ENCODE measurements at regions not wholly inside any gene's neighbourhood (a gene's known extent, or its start where the extent isn't known, plus 50 kb on each side); places are given as distances from the start of the nearest gene placed in this dataset.

- Mint-ChIP-seq H3K9me3 (no peaks in the 10 kb centered on the region), H3K27me3 (peaks cover 35% of the 10 kb centered on the region), H3K4me3 (no peak overlapping the region), H3K27ac (no peak overlapping the region), H3K4me1 (ENCODE audit: low read depth) (peaks cover 12% of the 10 kb centered on the region), H3K36me3 (ENCODE audit: low read depth) (no peaks in the 10 kb centered on the region)
Observed at GRCh38 chr22:22090650-22091399, 108.2 kb upstream of the TOP3B start.

- H3K27ac Mint-ChIP-seq: no peak overlapping the region
- no peaks in the 10 kb centered on the region for H3K36me3 Mint-ChIP-seq (ENCODE audit: low read depth)
- no peaks in the 10 kb centered on the region for H3K9me3 Mint-ChIP-seq
- no peak overlapping the region for H3K4me3 Mint-ChIP-seq
- peaks cover 35% of the 10 kb centered on the region for H3K27me3 Mint-ChIP-seq
- H3K4me1 Mint-ChIP-seq (ENCODE audit: low read depth): peaks cover 12% of the 10 kb centered on the region
Observed at GRCh38 chr22:22089459-22090308, 107.1 kb upstream of the TOP3B start.

- peaks cover 12% of the 10 kb centered on the region for H3K4me1 Mint-ChIP-seq (ENCODE audit: low read depth)
- peaks cover 29% of the 10 kb centered on the region for H3K27me3 Mint-ChIP-seq
- no peaks in the 10 kb centered on the region for H3K9me3 Mint-ChIP-seq
- no peaks in the 10 kb centered on the region for H3K36me3 Mint-ChIP-seq (ENCODE audit: low read depth)
- no peak overlapping the region for H3K27ac Mint-ChIP-seq
- no peak overlapping the region for H3K4me3 Mint-ChIP-seq
Observed at GRCh38 chr22:22088658-22089458, 106.3 kb upstream of the TOP3B start.

- peaks cover 27% of the 10 kb centered on the region for H3K27me3 Mint-ChIP-seq
- H3K9me3 Mint-ChIP-seq: no peaks in the 10 kb centered on the region
- peaks cover 6% of the 10 kb centered on the region for H3K4me1 Mint-ChIP-seq (ENCODE audit: low read depth)
- peak overlapping the region; percentile 28 for H3K27ac Mint-ChIP-seq
- H3K36me3 Mint-ChIP-seq (ENCODE audit: low read depth): no peaks in the 10 kb centered on the region
- H3K4me3 Mint-ChIP-seq: no peak overlapping the region
Observed at GRCh38 chr22:22087854-22088657, 105.5 kb upstream of the TOP3B start.

GRCh38 chr22:22086501-22087158 lies 104.0 kb upstream of the TOP3B start:
- Mint-ChIP-seq H3K4me1 (ENCODE audit: low read depth) (no peaks in the 10 kb centered on the region), H3K27ac (no peak overlapping the region), H3K9me3 (no peaks in the 10 kb centered on the region), H3K4me3 (no peak overlapping the region), H3K36me3 (ENCODE audit: low read depth) (no peaks in the 10 kb centered on the region), H3K27me3 (peaks cover 23% of the 10 kb centered on the region)

GRCh38 chr22:22085702-22086500 lies 103.3 kb upstream of the TOP3B start:
- peaks cover 24% of the 10 kb centered on the region for H3K27me3 Mint-ChIP-seq
- H3K9me3 Mint-ChIP-seq: no peaks in the 10 kb centered on the region
- H3K4me1 Mint-ChIP-seq (ENCODE audit: low read depth): no peaks in the 10 kb centered on the region
- H3K4me3 Mint-ChIP-seq: no peak overlapping the region
- H3K27ac Mint-ChIP-seq: no peak overlapping the region
- H3K36me3 Mint-ChIP-seq (ENCODE audit: low read depth): no peaks in the 10 kb centered on the region

DNA sequence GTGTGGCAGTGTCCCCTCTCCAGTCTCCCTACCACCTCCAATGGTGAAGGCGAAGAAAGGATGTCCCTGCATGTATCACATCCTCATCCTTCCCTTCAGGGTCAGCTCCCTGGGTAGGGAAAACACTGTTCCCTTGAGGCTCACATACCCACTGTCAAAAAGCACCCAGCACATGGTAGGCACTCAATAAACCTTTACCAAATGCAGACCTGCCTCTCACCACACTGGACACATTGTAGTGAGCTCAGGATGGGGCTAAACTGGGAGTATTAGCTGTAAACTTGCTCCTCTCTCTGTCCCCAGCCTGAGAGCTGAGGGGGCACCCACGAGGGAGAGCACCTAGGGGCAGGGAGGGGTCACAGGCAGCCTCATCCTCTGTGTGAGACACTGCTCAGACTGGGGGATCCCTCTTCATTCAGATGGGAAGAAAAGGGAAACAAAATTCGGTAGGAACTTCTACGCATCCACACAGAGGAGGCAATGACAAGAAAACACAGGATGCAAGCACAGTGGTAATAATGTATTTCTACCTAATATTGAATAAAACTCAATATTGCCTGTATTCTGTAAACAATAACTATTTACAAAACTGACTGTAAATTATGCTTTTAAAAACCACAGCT lies 101.6 kb upstream of the TOP3B start:
- no peaks in the 10 kb centered on the region for H3K36me3 Mint-ChIP-seq (ENCODE audit: low read depth)
- H3K9me3 Mint-ChIP-seq: no peaks in the 10 kb centered on the region
- no peak overlapping the region for H3K4me3 Mint-ChIP-seq
- H3K4me1 Mint-ChIP-seq (ENCODE audit: low read depth): no peaks in the 10 kb centered on the region
- H3K27ac Mint-ChIP-seq: no peak overlapping the region
- H3K27me3 Mint-ChIP-seq: peaks cover 24% of the 10 kb centered on the region

GRCh38 chr22:22082960-22083359 lies 100.4 kb upstream of the TOP3B start:
- H3K4me1 Mint-ChIP-seq (ENCODE audit: low read depth): no peaks in the 10 kb centered on the region
- no peak overlapping the region for H3K27ac Mint-ChIP-seq
- H3K27me3 Mint-ChIP-seq: peaks cover 19% of the 10 kb centered on the region
- no peaks in the 10 kb centered on the region for H3K9me3 Mint-ChIP-seq
- H3K4me3 Mint-ChIP-seq: no peak overlapping the region
- no peaks in the 10 kb centered on the region for H3K36me3 Mint-ChIP-seq (ENCODE audit: low read depth)

GRCh38 chr22:22082229-22082835 lies 99.7 kb upstream of the TOP3B start:
- H3K36me3 Mint-ChIP-seq (ENCODE audit: low read depth): no peaks in the 10 kb centered on the region
- no peak overlapping the region for H3K27ac Mint-ChIP-seq
- H3K9me3 Mint-ChIP-seq: no peaks in the 10 kb centered on the region
- no peaks in the 10 kb centered on the region for H3K4me1 Mint-ChIP-seq (ENCODE audit: low read depth)
- peaks cover 19% of the 10 kb centered on the region for H3K27me3 Mint-ChIP-seq
- H3K4me3 Mint-ChIP-seq: no peak overlapping the region

- peaks cover 19% of the 10 kb centered on the region for H3K27me3 Mint-ChIP-seq
- H3K27ac Mint-ChIP-seq: no peak overlapping the region
- H3K4me1 Mint-ChIP-seq (ENCODE audit: low read depth): no peaks in the 10 kb centered on the region
- no peak overlapping the region for H3K4me3 Mint-ChIP-seq
- H3K36me3 Mint-ChIP-seq (ENCODE audit: low read depth): no peaks in the 10 kb centered on the region
- no peaks in the 10 kb centered on the region for H3K9me3 Mint-ChIP-seq
Observed at GRCh38 chr22:22080270-22080669, 97.7 kb upstream of the TOP3B start.

DNA sequence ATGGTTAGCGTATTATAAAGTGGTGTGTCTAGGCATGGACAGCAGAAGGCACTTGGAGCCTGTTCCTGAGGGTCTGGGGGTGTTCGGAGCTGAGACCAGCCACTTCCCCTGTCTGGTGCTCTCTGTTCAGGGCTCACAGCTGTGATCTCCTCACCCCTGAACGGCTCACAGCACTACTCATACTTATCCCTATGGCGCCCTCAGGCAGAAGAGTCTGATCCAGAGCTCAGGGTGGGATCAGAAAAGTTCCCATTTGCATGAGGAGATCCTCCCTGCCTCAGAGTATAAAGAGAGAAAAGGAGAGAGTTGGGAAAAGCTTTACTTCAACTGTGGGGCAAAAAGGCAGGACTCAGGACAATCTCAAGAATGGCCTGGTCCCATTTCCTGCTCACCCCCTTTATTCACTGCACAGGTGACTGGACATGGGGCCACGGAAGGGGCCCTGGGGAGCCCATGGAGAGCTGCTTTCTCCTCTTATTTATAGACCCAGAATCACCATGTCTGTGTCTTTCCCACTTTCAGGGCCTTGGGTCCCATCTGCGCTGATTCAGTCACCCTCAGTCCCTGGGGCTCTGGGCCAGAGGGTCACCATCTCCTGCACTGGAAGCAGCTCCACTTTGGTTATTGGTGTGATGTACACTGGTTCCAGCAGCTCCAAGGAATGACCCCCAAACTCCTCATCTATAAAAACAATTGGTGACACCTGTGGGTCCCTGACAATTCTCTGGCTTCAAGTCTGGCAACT lies 97.0 kb upstream of the TOP3B start:
- no peaks in the 10 kb centered on the region for H3K9me3 Mint-ChIP-seq
- H3K4me3 Mint-ChIP-seq: no peak overlapping the region
- peaks cover 19% of the 10 kb centered on the region for H3K27me3 Mint-ChIP-seq
- H3K4me1 Mint-ChIP-seq (ENCODE audit: low read depth): no peaks in the 10 kb centered on the region
- H3K36me3 Mint-ChIP-seq (ENCODE audit: low read depth): no peaks in the 10 kb centered on the region
- no peak overlapping the region for H3K27ac Mint-ChIP-seq

DNA sequence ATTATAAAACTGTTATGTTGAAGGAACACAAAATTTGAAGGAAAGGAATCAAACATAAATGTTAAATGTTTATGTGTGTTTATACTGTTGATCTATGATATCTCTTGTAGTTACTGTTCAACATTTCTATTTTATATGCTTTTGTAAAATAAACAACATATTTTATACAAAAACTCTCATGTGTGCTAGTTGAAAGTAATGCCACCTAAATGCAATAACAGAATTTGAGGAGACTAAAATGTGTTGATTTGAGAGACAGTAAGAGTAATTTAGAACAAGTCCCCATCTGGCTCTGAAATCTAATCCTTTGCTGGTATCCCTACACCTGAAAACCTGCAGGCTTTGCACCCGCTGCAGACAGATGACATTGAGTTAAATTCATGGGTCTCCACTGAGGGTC lies 95.7 kb upstream of the TOP3B start:
- Mint-ChIP-seq H3K27ac (no peak overlapping the region), H3K4me3 (no peak overlapping the region), H3K4me1 (ENCODE audit: low read depth) (no peaks in the 10 kb centered on the region), H3K27me3 (peaks cover 13% of the 10 kb centered on the region), H3K36me3 (ENCODE audit: low read depth) (no peaks in the 10 kb centered on the region), H3K9me3 (no peaks in the 10 kb centered on the region)
